ENCODE measurements at regions not wholly inside any gene's neighbourhood (a gene's known extent, or its start where the extent isn't known, plus 50 kb on each side); places are given as distances from the start of the nearest gene placed in this dataset.
"Not testable (repeated sequence)": the region's sequence is repeated elsewhere in the genome, so short reads cannot be mapped to it uniquely, and the experiment has no call there.

DNA sequence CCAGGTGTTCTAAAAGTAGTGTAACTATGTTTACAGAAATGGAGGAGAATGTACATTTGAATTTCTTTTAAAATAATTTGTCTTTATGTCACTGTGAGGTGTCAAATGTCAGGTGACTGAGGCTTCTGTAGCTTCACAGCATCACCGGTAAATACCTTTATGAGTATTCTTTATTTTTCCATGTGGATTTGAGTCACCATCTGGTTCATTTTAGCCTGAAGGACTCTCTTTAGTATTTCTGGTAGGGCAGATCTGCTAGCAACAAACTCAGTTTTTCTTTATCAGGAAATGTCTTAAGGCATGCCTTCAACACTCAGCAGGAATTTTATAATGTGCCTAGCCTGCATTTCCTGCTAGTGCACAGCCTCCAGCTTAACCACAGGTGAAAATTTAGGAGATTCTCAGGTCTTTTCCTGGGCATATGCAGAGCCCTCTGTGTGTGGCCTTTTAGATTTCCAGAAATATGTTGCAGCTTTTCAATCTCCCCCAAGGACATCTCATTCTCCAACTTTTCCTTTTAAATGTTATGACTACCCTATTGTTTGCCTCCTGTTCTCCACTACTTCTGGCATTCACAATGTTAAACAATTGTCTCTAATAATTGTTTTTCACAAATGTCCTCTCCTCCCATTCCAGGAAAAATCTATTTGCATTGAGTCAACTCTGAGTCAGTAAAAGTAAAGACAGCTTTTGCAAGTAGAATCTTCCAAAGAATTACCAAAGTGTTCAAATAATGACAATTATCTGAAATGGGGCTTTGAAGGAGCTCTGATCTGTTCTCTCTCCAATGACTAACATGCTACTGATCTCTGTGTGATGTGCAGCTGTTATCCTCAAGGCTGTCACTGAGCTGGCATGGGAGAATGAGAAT lies 239.4 kb upstream of the CPHXL start:
- ChIA-PET CTCF (no interaction called here), POLR2A (no interaction called here)
- no peak for ATAC-seq

GRCh38 chr16:75969120-75969519 lies 242.8 kb upstream of the CPHXL start:
- in situ Hi-C loops (cut with HindIII; ENCODE audit: low pct_unique_long_range_greater_than_20kb, low sequenced_read_pairs); H3K4me1 ChIP-seq (ENCODE audit: control insufficient read depth, insufficient read depth, low read length); H3K36me3 ChIP-seq (ENCODE audit: control insufficient read depth, insufficient read depth, low read length); H3K4me3 ChIP-seq (ENCODE audit: low read depth in 2 of 2, low read length in 2 of 2); BruUV-seq (replicated peaks); POLR2A ChIA-PET; intact Hi-C loops (cut with micrococcal nuclease; ENCODE audit: unreplicated experiment); ATAC-seq; H3K27me3 ChIP-seq (ENCODE audit: control insufficient read depth, insufficient read depth, low read length); H3K27ac ChIP-seq (ENCODE audit: low read length); DNase-seq (ENCODE audit: low read depth, low spot score); H3K9me3 ChIP-seq (ENCODE audit: control insufficient read depth, insufficient read depth, low read depth, low read length); CTCF ChIA-PET: not testable (repeated sequence)

More for the DNA sequence above, 239.4 kb upstream of the CPHXL start:
- Histone ChIP-seq H3K27ac (ENCODE audit: low read length) (no peak overlapping the region), H3K36me3 (ENCODE audit: control insufficient read depth, insufficient read depth, low read length) (no peaks in the 10 kb centered on the region), H3K27me3 (ENCODE audit: control insufficient read depth, insufficient read depth, low read length) (no peaks in the 10 kb centered on the region), H3K9me3 (ENCODE audit: control insufficient read depth, insufficient read depth, low read depth, low read length) (no peaks in the 10 kb centered on the region), H3K4me1 (ENCODE audit: control insufficient read depth, insufficient read depth, low read length) (no peaks in the 10 kb centered on the region), H3K4me3 (ENCODE audit: low read depth in 2 of 2, low read length in 2 of 2) (no peak overlapping the region)
- no TSS peak for BruUV-seq (replicated peaks)
- intact Hi-C loops (cut with micrococcal nuclease; ENCODE audit: unreplicated experiment), result no loop called here
- TF ChIP-seq TCF7L2 (IDR thresholded peaks at IDR 0.05; ENCODE audit: low read depth, low read length) (no peak), SIN3A (IDR thresholded peaks at IDR 0.05; ENCODE audit: borderline replicate concordance, insufficient read depth, low read depth, low read length) (no peak), POLR2AphosphoS5 (IDR thresholded peaks at IDR 0.05; ENCODE audit: low read depth, low read length) (no peak)
- TF ChIP-seq, protein P1, sequence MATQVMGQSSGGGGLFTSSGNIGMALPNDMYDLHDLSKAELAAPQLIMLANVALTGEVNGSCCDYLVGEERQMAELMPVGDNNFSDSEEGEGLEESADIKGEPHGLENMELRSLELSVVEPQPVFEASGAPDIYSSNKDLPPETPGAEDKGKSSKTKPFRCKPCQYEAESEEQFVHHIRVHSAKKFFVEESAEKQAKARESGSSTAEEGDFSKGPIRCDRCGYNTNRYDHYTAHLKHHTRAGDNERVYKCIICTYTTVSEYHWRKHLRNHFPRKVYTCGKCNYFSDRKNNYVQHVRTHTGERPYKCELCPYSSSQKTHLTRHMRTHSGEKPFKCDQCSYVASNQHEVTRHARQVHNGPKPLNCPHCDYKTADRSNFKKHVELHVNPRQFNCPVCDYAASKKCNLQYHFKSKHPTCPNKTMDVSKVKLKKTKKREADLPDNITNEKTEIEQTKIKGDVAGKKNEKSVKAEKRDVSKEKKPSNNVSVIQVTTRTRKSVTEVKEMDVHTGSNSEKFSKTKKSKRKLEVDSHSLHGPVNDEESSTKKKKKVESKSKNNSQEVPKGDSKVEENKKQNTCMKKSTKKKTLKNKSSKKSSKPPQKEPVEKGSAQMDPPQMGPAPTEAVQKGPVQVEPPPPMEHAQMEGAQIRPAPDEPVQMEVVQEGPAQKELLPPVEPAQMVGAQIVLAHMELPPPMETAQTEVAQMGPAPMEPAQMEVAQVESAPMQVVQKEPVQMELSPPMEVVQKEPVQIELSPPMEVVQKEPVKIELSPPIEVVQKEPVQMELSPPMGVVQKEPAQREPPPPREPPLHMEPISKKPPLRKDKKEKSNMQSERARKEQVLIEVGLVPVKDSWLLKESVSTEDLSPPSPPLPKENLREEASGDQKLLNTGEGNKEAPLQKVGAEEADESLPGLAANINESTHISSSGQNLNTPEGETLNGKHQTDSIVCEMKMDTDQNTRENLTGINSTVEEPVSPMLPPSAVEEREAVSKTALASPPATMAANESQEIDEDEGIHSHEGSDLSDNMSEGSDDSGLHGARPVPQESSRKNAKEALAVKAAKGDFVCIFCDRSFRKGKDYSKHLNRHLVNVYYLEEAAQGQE (IDR thresholded peaks at IDR 0.05; ENCODE audit: insufficient read depth in 1 of 2, low read depth in 2 of 2, low read length in 1 of 2), result no peak
- TF ChIP-seq, protein P2, sequence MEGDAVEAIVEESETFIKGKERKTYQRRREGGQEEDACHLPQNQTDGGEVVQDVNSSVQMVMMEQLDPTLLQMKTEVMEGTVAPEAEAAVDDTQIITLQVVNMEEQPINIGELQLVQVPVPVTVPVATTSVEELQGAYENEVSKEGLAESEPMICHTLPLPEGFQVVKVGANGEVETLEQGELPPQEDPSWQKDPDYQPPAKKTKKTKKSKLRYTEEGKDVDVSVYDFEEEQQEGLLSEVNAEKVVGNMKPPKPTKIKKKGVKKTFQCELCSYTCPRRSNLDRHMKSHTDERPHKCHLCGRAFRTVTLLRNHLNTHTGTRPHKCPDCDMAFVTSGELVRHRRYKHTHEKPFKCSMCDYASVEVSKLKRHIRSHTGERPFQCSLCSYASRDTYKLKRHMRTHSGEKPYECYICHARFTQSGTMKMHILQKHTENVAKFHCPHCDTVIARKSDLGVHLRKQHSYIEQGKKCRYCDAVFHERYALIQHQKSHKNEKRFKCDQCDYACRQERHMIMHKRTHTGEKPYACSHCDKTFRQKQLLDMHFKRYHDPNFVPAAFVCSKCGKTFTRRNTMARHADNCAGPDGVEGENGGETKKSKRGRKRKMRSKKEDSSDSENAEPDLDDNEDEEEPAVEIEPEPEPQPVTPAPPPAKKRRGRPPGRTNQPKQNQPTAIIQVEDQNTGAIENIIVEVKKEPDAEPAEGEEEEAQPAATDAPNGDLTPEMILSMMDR (IDR thresholded peaks at IDR 0.05), result no peak
- in situ Hi-C loops (cut with HindIII; ENCODE audit: low pct_unique_long_range_greater_than_20kb, low sequenced_read_pairs), result no loop called here
- DNase-seq (ENCODE audit: low read depth, low spot score), result no peak

DNA sequence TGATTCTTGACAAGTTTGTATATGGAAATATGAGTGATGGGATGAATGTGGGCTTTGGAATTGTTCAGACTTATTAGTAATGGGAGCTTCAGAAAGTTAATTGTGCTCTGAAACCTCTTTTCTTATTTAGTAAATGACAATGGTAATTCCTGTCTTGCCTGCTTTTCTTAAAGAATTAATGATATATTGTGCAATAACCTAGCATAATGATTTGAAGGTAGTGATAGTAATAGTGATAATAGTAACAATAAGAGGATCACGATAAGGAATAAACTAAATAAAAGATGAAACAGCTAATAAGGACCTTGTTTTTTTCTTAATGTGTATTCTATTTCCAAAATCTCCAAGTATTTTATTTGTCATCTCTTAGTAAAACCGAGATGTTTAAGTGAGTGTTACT lies 245.0 kb upstream of the CPHXL start:
- POLR2A ChIA-PET, result no interaction called here
- BruUV-seq (replicated peaks), result no TSS peak

More for the DNA sequence above, 245.0 kb upstream of the CPHXL start:
- H3K9me3 ChIP-seq (ENCODE audit: control insufficient read depth, insufficient read depth, low read depth, low read length), result no peaks in the 10 kb centered on the region
- in situ Hi-C loops (cut with HindIII; ENCODE audit: low pct_unique_long_range_greater_than_20kb, low sequenced_read_pairs), result no loop called here
- no peaks in the 10 kb centered on the region for H3K4me1 ChIP-seq (ENCODE audit: control insufficient read depth, insufficient read depth, low read length)
- intact Hi-C loops (cut with micrococcal nuclease; ENCODE audit: unreplicated experiment), result no loop called here
- CTCF ChIA-PET, result no interaction called here
- DNase-seq (ENCODE audit: low read depth, low spot score), result no peak
- no peak overlapping the region for H3K27ac ChIP-seq (ENCODE audit: low read length)
- no peaks in the 10 kb centered on the region for H3K36me3 ChIP-seq (ENCODE audit: control insufficient read depth, insufficient read depth, low read length)
- no peaks in the 10 kb centered on the region for H3K27me3 ChIP-seq (ENCODE audit: control insufficient read depth, insufficient read depth, low read length)
- no peak overlapping the region for H3K4me3 ChIP-seq (ENCODE audit: low read depth in 2 of 2, low read length in 2 of 2)
- no peak for ATAC-seq
- TF ChIP-seq SIN3A (IDR thresholded peaks at IDR 0.05; ENCODE audit: borderline replicate concordance, insufficient read depth, low read depth, low read length) (no peak), TCF7L2 (IDR thresholded peaks at IDR 0.05; ENCODE audit: low read depth, low read length) (no peak), POLR2AphosphoS5 (IDR thresholded peaks at IDR 0.05; ENCODE audit: low read depth, low read length) (no peak)
- TF ChIP-seq, protein P1 (IDR thresholded peaks at IDR 0.05; ENCODE audit: insufficient read depth in 1 of 2, low read depth in 2 of 2, low read length in 1 of 2), result no peak
- TF ChIP-seq, protein P2 (IDR thresholded peaks at IDR 0.05), result no peak
